A549 (cell line): ENCODE measurements at regions not wholly inside any gene's neighbourhood (a gene's known extent, or its start where the extent isn't known, plus 50 kb on each side); places are given as distances from the start of the nearest gene placed in this dataset.

ENCODE experiments used
- ATAC-seq, 2 experiments: fragments of 200-7000 bp in 1 of 2; fragments of >200 bp in 1 of 2; cut with Nextera tagmentation in 1 of 2; cut with Tn5 transposase in 1 of 2; 3 replicates each; pipeline versions ENCODE4 v1.8.0 to v1.9.1; 2018 to 2020; ENCODE audit warnings: mild to moderate bottlenecking in 1 of 2, moderate library complexity in 1 of 2
- CTCF ChIA-PET: fragments of 300-600 bp; sonication (Branson Sonifier 250); formaldehyde crosslinking; extraction: SDS; loops from one replicate; lab custom pipeline; 2021; ENCODE audit warnings: antibody characterized with exemption, inconsistent platforms; lab: Yijun Ruan, JAX
- POLR2A ChIA-PET: fragments of 350-600 bp; formaldehyde crosslinking; extraction: SDS; loops from one replicate; lab custom pipeline; 2021; ENCODE audit warnings: antibody characterized with exemption, inconsistent platforms; lab: Yijun Ruan, JAX
- DNase-seq, 2 experiments: peaks; one replicate each; pipeline versions ENCODE4 v3.0.0 to v3.0.0-alpha.2; 2011 to 2016; ENCODE audit warnings: low read depth in 1 of 2, low spot score in 1 of 2
- FAIRE-seq: peaks from 2 replicates; lab custom pipeline; 2011; peaks lifted over from hg19 to GRCh38; lab: Jason Lieb, UNC
- H3K27ac ChIP-seq, 2 experiments: fragments of >200 bp; sonication (Bioruptor Twin); formaldehyde crosslinking; 3 replicates each; pipeline ENCODE4 v1.5.1; 2016 to 2017
- H3K4me1 ChIP-seq: fragments of >200 bp; sonication (Bioruptor Twin); formaldehyde crosslinking; 3 replicates; pipeline ENCODE4 v1.6.1; 2016
- H3K4me2 ChIP-seq: fragments of >200 bp; sonication (Bioruptor Twin); formaldehyde crosslinking; 3 replicates; pipeline ENCODE4 v1.6.1; 2016
- H3K4me3 ChIP-seq: fragments of >200 bp; sonication (Bioruptor Twin); formaldehyde crosslinking; 3 replicates; pipeline ENCODE4 v1.5.1; 2016
- H3K9me3 ChIP-seq: fragments of >200 bp; sonication (Bioruptor Twin); formaldehyde crosslinking; 3 replicates; pipeline ENCODE4 v1.6.1; 2016
- ATOH8 ChIP-seq: fragments of 250-450 bp; sonication (Bioruptor Pico); IDR thresholded peaks from 2 replicates; pipeline ENCODE4 v1.5.0; 2020; ENCODE audit warnings: low read depth, mild to moderate bottlenecking, moderate library complexity
- CEBPB ChIP-seq, 2 experiments: fragments of >200 bp in 1 of 2; sonication (Bioruptor Twin) in 1 of 2; formaldehyde crosslinking in 1 of 2; IDR thresholded peaks; 2 replicates each; pipeline ENCODE4 v1.6.1; 2012 to 2016
- CTCF ChIP-seq: fragments of >200 bp; sonication (Bioruptor Twin); formaldehyde crosslinking; IDR thresholded peaks from 3 replicates; pipeline ENCODE4 v1.5.1; 2016
- EHF ChIP-seq: fragments of 250-450 bp; sonication (Bioruptor Pico); IDR thresholded peaks from 2 replicates; pipeline ENCODE4 v1.5.0; 2020; ENCODE audit warnings: mild to moderate bottlenecking
- ESRRA ChIP-seq: fragments of 150-350 bp; IDR thresholded peaks from 2 replicates; pipeline ENCODE4 v1.6.1; 2014; ENCODE audit warnings: mild to moderate bottlenecking, low read length, borderline replicate concordance
- FOSL2 ChIP-seq, 2 experiments: fragments of 450-650 bp in 1 of 2; fragments of >200 bp in 1 of 2; sonication (Bioruptor Twin) in 1 of 2; formaldehyde crosslinking; IDR thresholded peaks; 2 replicates each; pipeline versions ENCODE4 v1.5.0 to v1.6.1; 2016 to 2020; ENCODE audit warnings: mild to moderate bottlenecking in 1 of 2, moderate library complexity in 1 of 2
- HEYL ChIP-seq: fragments of 250-450 bp; sonication (Bioruptor Pico); IDR thresholded peaks from 2 replicates; pipeline ENCODE4 v1.8.0; 2021; ENCODE audit warnings: mild to moderate bottlenecking, moderate library complexity
- HOXA7 ChIP-seq: fragments of 250-450 bp; sonication (Bioruptor Pico); IDR thresholded peaks from 2 replicates; pipeline ENCODE4 v1.5.0; 2020; ENCODE audit warnings: mild to moderate bottlenecking, moderate library complexity
- KDM1A ChIP-seq: fragments of 200-600 bp; sonication (generic); IDR thresholded peaks from 2 replicates; pipeline ENCODE4 v1.6.1; 2016; ENCODE audit warnings: low read depth, mild to moderate bottlenecking
- KDM5A ChIP-seq: fragments of 200-600 bp; sonication (generic); IDR thresholded peaks from 2 replicates; pipeline ENCODE4 v1.6.1; 2016; ENCODE audit warnings: antibody characterized with exemption, mild to moderate bottlenecking
- MAFK ChIP-seq: fragments of 450-650 bp; IDR thresholded peaks from 2 replicates; pipeline ENCODE4 v1.6.1; 2014; ENCODE audit not compliant: partially characterized antibody
- MAZ ChIP-seq: fragments of 150-350 bp; IDR thresholded peaks from 2 replicates; pipeline ENCODE4 v1.6.1; 2014; ENCODE audit warnings: antibody characterized with exemption, low read depth, low read length, borderline replicate concordance
- NPAS2 ChIP-seq: fragments of 250-450 bp; sonication (Bioruptor Pico); IDR thresholded peaks from 2 replicates; pipeline ENCODE4 v1.8.0; 2022; ENCODE audit warnings: mild to moderate bottlenecking, moderate library complexity, borderline replicate concordance
- NR3C1 ChIP-seq: fragments of >200 bp; sonication (Bioruptor Twin); formaldehyde crosslinking; IDR thresholded peaks from 3 replicates; pipeline ENCODE4 v1.6.1; 2017
- PBX3 ChIP-seq: IDR thresholded peaks from 2 replicates; pipeline ENCODE4 v1.6.1; 2012
- PHF8 ChIP-seq: fragments of 200-600 bp; sonication (generic); IDR thresholded peaks from 2 replicates; pipeline ENCODE4 v1.6.1; 2016; ENCODE audit warnings: low read depth, mild to moderate bottlenecking, antibody characterized with exemption, moderate library complexity, borderline replicate concordance
- RAD21 ChIP-seq, 2 experiments: fragments of >200 bp in 1 of 2; sonication (Bioruptor Twin) in 1 of 2; formaldehyde crosslinking in 1 of 2; IDR thresholded peaks in 1 of 2; conservative IDR thresholded peaks in 1 of 2; 2 replicates in 1 of 2; 3 replicates in 1 of 2; pipeline ENCODE4 v1.6.1; 2012 to 2018; ENCODE audit warnings: inconsistent platforms in 1 of 2
- RARB ChIP-seq: fragments of 250-450 bp; sonication (Bioruptor Pico); IDR thresholded peaks from 2 replicates; pipeline ENCODE4 v1.8.0; 2021; ENCODE audit warnings: mild to moderate bottlenecking, moderate library complexity
- RCOR1 ChIP-seq: fragments of 150-350 bp; IDR thresholded peaks from 2 replicates; pipeline ENCODE4 v1.6.1; 2014; ENCODE audit warnings: antibody characterized with exemption, low read length, low read depth
- REST ChIP-seq: fragments of 200-600 bp; sonication (generic); IDR thresholded peaks from 2 replicates; pipeline ENCODE4 v1.6.1; 2016; ENCODE audit warnings: antibody characterized with exemption, mild to moderate bottlenecking, moderate library complexity
- RNF2 ChIP-seq: fragments of 200-600 bp; sonication (generic); IDR thresholded peaks from 2 replicates; pipeline ENCODE4 v1.6.1; 2016; ENCODE audit warnings: low read depth, mild to moderate bottlenecking, antibody characterized with exemption, moderate library complexity, borderline replicate concordance
- SREBF2 ChIP-seq: fragments of 450-650 bp; IDR thresholded peaks from 2 replicates; pipeline ENCODE4 v1.6.1; 2014; ENCODE audit warnings: mild to moderate bottlenecking, moderate library complexity
- ZC3H11A ChIP-seq: fragments of 450-650 bp; IDR thresholded peaks from 2 replicates; pipeline ENCODE4 v1.6.1; 2014; ENCODE audit warnings: antibody characterized with exemption, mild to moderate bottlenecking
- ZFP36 ChIP-seq: fragments of 450-650 bp; IDR thresholded peaks from 2 replicates; pipeline ENCODE4 v1.6.1; 2014; ENCODE audit warnings: borderline replicate concordance; ENCODE audit not compliant: partially characterized antibody
- ZSCAN20 ChIP-seq: fragments of 250-450 bp; sonication (Bioruptor Pico); IDR thresholded peaks from 2 replicates; pipeline ENCODE4 v1.8.0; 2022; ENCODE audit warnings: mild to moderate bottlenecking, moderate library complexity
- WGBS: methylation state at CpG from one replicate; pipeline ENCODE4 v1.1.6; 2017; ENCODE audit errors: missing lambda C conversion rate; 5-methylcytosine and 5-hydroxymethylcytosine counted together

- Histone ChIP-seq H3K4me1 (no peaks in the 10 kb centered on the region), H3K27ac (no peak overlapping the region), H3K4me2 (no peak overlapping the region), H3K9me3 (no peaks in the 10 kb centered on the region), H3K4me3 (no peak overlapping the region)
- DNase-seq (no peak), FAIRE-seq (no peak), ATAC-seq (no peak)
- TF ChIP-seq RNF2 (no peak), NR3C1 (no peak), KDM5A (no peak), RCOR1 (no peak), CEBPB (IDR thresholded peaks at IDR 0.05) (no peak), ZC3H11A (no peak)
- ChIA-PET POLR2A (no interaction called here), CTCF (no interaction called here)
- WGBS = 90% methylated on average over 2 of the region's 2 CpGs
These were observed 410.0 kb upstream of the PTCHD4 start for GRCh38 chr6:48520951-48521350.

- no peak overlapping the region for H3K4me2 ChIP-seq
- FAIRE-seq (no peak), ATAC-seq (no peak), DNase-seq (no peak)
- TF ChIP-seq MAFK (no peak), PHF8 (no peak), ATOH8 (no peak), ZFP36 (no peak), NPAS2 (CRISPR knock-in tag) (no peak), PBX3 (no peak), REST (no peak), SREBF2 (no peak), HEYL (CRISPR knock-in tag) (no peak), EHF (CRISPR knock-in tag) (no peak), CTCF (no peak), ZSCAN20 (CRISPR knock-in tag) (no peak), KDM1A (no peak), ZC3H11A (no peak), HOXA7 (CRISPR knock-in tag) (no peak), ESRRA (no peak), RARB (CRISPR knock-in tag) (no peak), MAZ (no peak), FOSL2 (IDR thresholded peaks at IDR 0.05) (no peak), FOSL2 (CRISPR knock-in tag; IDR thresholded peaks at IDR 0.05) (no peak), RAD21 (conservative IDR thresholded peaks at IDR 0.05 in 1 of 2, IDR thresholded peaks at IDR 0.05 in 1 of 2) (no peak)
- no peaks in the 10 kb centered on the region for H3K9me3 ChIP-seq
- no peak overlapping the region for H3K27ac ChIP-seq
- H3K4me3 ChIP-seq = no peak overlapping the region
- no peaks in the 10 kb centered on the region for H3K4me1 ChIP-seq
- ChIA-PET CTCF (no interaction called here), POLR2A (no interaction called here)
These were observed 401.4 kb upstream of the PTCHD4 start for GRCh38 chr6:48512390-48512789.
